Stimulated activated CD8-positive, alpha-beta memory T cell treated with anti-CD3 and anti-CD28 coated beads, Interleukin-12 subunit alpha, Interleukin-12 subunit beta, amount 100 ng/mL, for 24 hours (primary cell): ENCODE measurements at regions not wholly inside any gene's neighbourhood (a gene's known extent, or its start where the extent isn't known, plus 50 kb on each side); places are given as distances from the start of the nearest gene placed in this dataset.

Experiments used
- DNase-seq: peaks from one replicate; pipeline ENCODE4 v3.0.0-alpha.2; 2020; ENCODE audit errors: extremely low read depth

- DNase-seq, result no peak
Observed at GRCh38 chr9:80004714-80005113, 432.9 kb downstream of the TLE4 start.

- DNase-seq, result no peak
Observed at GRCh38 chr9:79990536-79990935, 418.8 kb downstream of the TLE4 start.

GRCh38 chr9:79989079-79989478 lies 417.3 kb downstream of the TLE4 start:
- no peak for DNase-seq

- DNase-seq, result no peak
Observed at GRCh38 chr9:79988126-79988525, 416.4 kb downstream of the TLE4 start.

GRCh38 chr9:79986437-79986836 lies 414.7 kb downstream of the TLE4 start:
- DNase-seq, result no peak

GRCh38 chr9:79985772-79986171 lies 414.0 kb downstream of the TLE4 start:
- no peak for DNase-seq

- no peak for DNase-seq
Observed at GRCh38 chr9:79985264-79985663, 413.5 kb downstream of the TLE4 start.

GRCh38 chr9:79984429-79985067 lies 412.8 kb downstream of the TLE4 start:
- DNase-seq, result no peak

GRCh38 chr9:79980432-79980831 lies 408.7 kb downstream of the TLE4 start:
- no peak for DNase-seq

- no peak for DNase-seq
Observed at GRCh38 chr9:79977510-79978197, 405.9 kb downstream of the TLE4 start.

- no peak for DNase-seq
Observed at GRCh38 chr9:79977074-79977435, 405.3 kb downstream of the TLE4 start.

GRCh38 chr9:79976257-79977073 lies 404.7 kb downstream of the TLE4 start:
- no peak for DNase-seq

GRCh38 chr9:79975621-79976256 lies 404.0 kb downstream of the TLE4 start:
- no peak for DNase-seq

- DNase-seq, result no peak
Observed at GRCh38 chr9:79974806-79975422, 403.1 kb downstream of the TLE4 start.

- no peak for DNase-seq
Observed at GRCh38 chr9:79973627-79974026, 401.9 kb downstream of the TLE4 start.

- DNase-seq, result no peak
Observed at GRCh38 chr9:79970146-79970425, 398.3 kb downstream of the TLE4 start.

- DNase-seq, result no peak
Observed at GRCh38 chr9:79969393-79970145, 397.8 kb downstream of the TLE4 start.

- no peak for DNase-seq
Observed at GRCh38 chr9:79968533-79968932, 396.8 kb downstream of the TLE4 start.

GRCh38 chr9:79962836-79963235 lies 391.1 kb downstream of the TLE4 start:
- no peak for DNase-seq

- no peak for DNase-seq
Observed at GRCh38 chr9:79962150-79962549, 390.4 kb downstream of the TLE4 start.

- no peak for DNase-seq
Observed at GRCh38 chr9:79955300-79955699, 383.5 kb downstream of the TLE4 start.
